ENCODE measurements at regions not wholly inside any gene's neighbourhood (a gene's known extent, or its start where the extent isn't known, plus 50 kb on each side); places are given as distances from the start of the nearest gene placed in this dataset.

GRCh38 chr16:80366023-80366422 is 174.8 kb upstream of the DYNLRB2 start:
- DNase-seq (ENCODE audit: low read depth in 2 of 3, low spot score in 1 of 3), result no peak

- DNase-seq (ENCODE audit: low read depth in 2 of 3, low spot score in 1 of 3), result no peak
These were observed 178.0 kb upstream of the DYNLRB2 start for GRCh38 chr16:80362816-80363215.

- DNase-seq (ENCODE audit: low read depth in 2 of 3, low spot score in 1 of 3), result no peak
These were observed 184.4 kb upstream of the DYNLRB2 start for GRCh38 chr16:80356365-80356764.

- no peak for DNase-seq (ENCODE audit: low read depth in 2 of 3, low spot score in 1 of 3)
These were observed 185.5 kb upstream of the DYNLRB2 start for GRCh38 chr16:80355335-80355734.

GRCh38 chr16:80350061-80350460 is 190.7 kb upstream of the DYNLRB2 start:
- DNase-seq (ENCODE audit: low read depth in 2 of 3, low spot score in 1 of 3), result no peak

GRCh38 chr16:80347900-80348299 is 192.9 kb upstream of the DYNLRB2 start:
- no peak for DNase-seq (ENCODE audit: low read depth in 2 of 3, low spot score in 1 of 3)

GRCh38 chr16:80347002-80347401 is 193.8 kb upstream of the DYNLRB2 start:
- DNase-seq (ENCODE audit: low read depth in 2 of 3, low spot score in 1 of 3), result no peak

GRCh38 chr16:80346111-80346632 is 194.6 kb upstream of the DYNLRB2 start:
- DNase-seq (ENCODE audit: low read depth in 2 of 3, low spot score in 1 of 3), result no peak

- DNase-seq (ENCODE audit: low read depth in 2 of 3, low spot score in 1 of 3), result no peak
These were observed 195.1 kb upstream of the DYNLRB2 start for GRCh38 chr16:80345701-80346100.

GRCh38 chr16:80344570-80344969 is 196.2 kb upstream of the DYNLRB2 start:
- DNase-seq (ENCODE audit: low read depth in 2 of 3, low spot score in 1 of 3), result no peak

- no peak for DNase-seq (ENCODE audit: low read depth in 2 of 3, low spot score in 1 of 3)
These were observed 199.5 kb upstream of the DYNLRB2 start for GRCh38 chr16:80341263-80341662.

- no peak for DNase-seq (ENCODE audit: low read depth in 2 of 3, low spot score in 1 of 3)
These were observed 203.0 kb upstream of the DYNLRB2 start for GRCh38 chr16:80337786-80338185.

GRCh38 chr16:80330803-80331202 is 210.0 kb upstream of the DYNLRB2 start:
- no peak for DNase-seq (ENCODE audit: low read depth in 2 of 3, low spot score in 1 of 3)

GRCh38 chr16:80330150-80330549 is 210.6 kb upstream of the DYNLRB2 start:
- DNase-seq (ENCODE audit: low read depth in 2 of 3, low spot score in 1 of 3), result no peak

GRCh38 chr16:80327740-80328139 is 213.1 kb upstream of the DYNLRB2 start:
- DNase-seq (ENCODE audit: low read depth in 2 of 3, low spot score in 1 of 3), result no peak

GRCh38 chr16:80324371-80324770 is 216.4 kb upstream of the DYNLRB2 start:
- no peak for DNase-seq (ENCODE audit: low read depth in 2 of 3, low spot score in 1 of 3)

- no peak for DNase-seq (ENCODE audit: low read depth in 2 of 3, low spot score in 1 of 3)
These were observed 217.0 kb upstream of the DYNLRB2 start for GRCh38 chr16:80323808-80324195.

- DNase-seq (ENCODE audit: low read depth in 2 of 3, low spot score in 1 of 3), result no peak
These were observed 217.5 kb upstream of the DYNLRB2 start for GRCh38 chr16:80323187-80323807.

GRCh38 chr16:80319181-80319580 is 221.6 kb upstream of the DYNLRB2 start:
- DNase-seq (ENCODE audit: low read depth in 2 of 3, low spot score in 1 of 3), result no peak

GRCh38 chr16:80318107-80318506 is 222.7 kb upstream of the DYNLRB2 start:
- no peak for DNase-seq (ENCODE audit: low read depth in 2 of 3, low spot score in 1 of 3)

GRCh38 chr16:80317599-80318037 is 223.2 kb upstream of the DYNLRB2 start:
- no peak for DNase-seq (ENCODE audit: low read depth in 2 of 3, low spot score in 1 of 3)

- DNase-seq (ENCODE audit: low read depth in 2 of 3, low spot score in 1 of 3), result no peak
These were observed 223.7 kb upstream of the DYNLRB2 start for GRCh38 chr16:80317116-80317515.

- no peak for DNase-seq (ENCODE audit: low read depth in 2 of 3, low spot score in 1 of 3)
These were observed 226.8 kb upstream of the DYNLRB2 start for GRCh38 chr16:80314042-80314441.

Measured in stimulated activated CD4-positive, alpha-beta T cell treated with anti-CD3 and anti-CD28 coated beads, Interleukin-12 subunit alpha, Interleukin-12 subunit beta, amount 100 ng/mL, for 48 hours (primary cell).